Stimulated activated CD4-positive, alpha-beta T cell treated with anti-CD3 and anti-CD28 coated beads, Interleukin-4, amount 100 ng/mL, for 24 hours (primary cell): ENCODE measurements at regions not wholly inside any gene's neighbourhood (a gene's known extent, or its start where the extent isn't known, plus 50 kb on each side); places are given as distances from the start of the nearest gene placed in this dataset.
"Not testable (repeated sequence)": the region's sequence is repeated elsewhere in the genome, so short reads cannot be mapped to it uniquely, and the experiment has no call there.

Experiments used
- DNase-seq: peaks from one replicate; pipeline ENCODE4 v3.0.0-alpha.2; 2020

- DNase-seq = no peak
Observed at GRCh38 chr4:128688033-128688721, 121.3 kb upstream of the JADE1 start.

- DNase-seq = no peak
Observed at GRCh38 chr4:128686810-128687209, 122.7 kb upstream of the JADE1 start.

GRCh38 chr4:128686032-128686465, 123.5 kb upstream of the JADE1 start:
- DNase-seq = no peak

- no peak for DNase-seq
Observed at GRCh38 chr4:128684016-128684415, 125.5 kb upstream of the JADE1 start.

- no peak for DNase-seq
Observed at GRCh38 chr4:128682942-128683666, 126.4 kb upstream of the JADE1 start.

- no peak for DNase-seq
Observed at GRCh38 chr4:128676095-128676494, 133.4 kb upstream of the JADE1 start.

- no peak for DNase-seq
Observed at GRCh38 chr4:128675083-128675482, 134.4 kb upstream of the JADE1 start.

- DNase-seq = not testable (repeated sequence)
Observed at GRCh38 chr4:128673159-128673558, 136.3 kb upstream of the JADE1 start.

GRCh38 chr4:128672596-128672995, 136.9 kb upstream of the JADE1 start:
- DNase-seq = not testable (repeated sequence)

- no peak for DNase-seq
Observed at GRCh38 chr4:128670513-128670912, 139.0 kb upstream of the JADE1 start.

GRCh38 chr4:128668566-128668965, 140.9 kb upstream of the JADE1 start:
- no peak for DNase-seq

- DNase-seq = no peak
Observed at GRCh38 chr4:128665514-128665913, 144.0 kb upstream of the JADE1 start.

- DNase-seq = no peak
Observed at GRCh38 chr4:128663325-128663724, 146.2 kb upstream of the JADE1 start.

- DNase-seq = no peak
Observed at GRCh38 chr4:128661479-128661878, 148.0 kb upstream of the JADE1 start.

- DNase-seq = no peak
Observed at GRCh38 chr4:128660361-128661215, 148.9 kb upstream of the JADE1 start.

- no peak for DNase-seq
Observed at GRCh38 chr4:128658214-128658631, 151.3 kb upstream of the JADE1 start.

- DNase-seq = no peak
Observed at GRCh38 chr4:128657638-128658037, 151.9 kb upstream of the JADE1 start.

- DNase-seq = no peak
Observed at GRCh38 chr4:128654465-128654864, 155.0 kb upstream of the JADE1 start.

- DNase-seq = no peak
Observed at GRCh38 chr4:128653527-128654444, 155.7 kb upstream of the JADE1 start.

GRCh38 chr4:128649575-128650205, 159.8 kb upstream of the JADE1 start:
- DNase-seq = no peak

- no peak for DNase-seq
Observed at GRCh38 chr4:128649161-128649560, 160.3 kb upstream of the JADE1 start.

- no peak for DNase-seq
Observed at GRCh38 chr4:128648021-128648420, 161.5 kb upstream of the JADE1 start.
